Naive thymus-derived CD4-positive, alpha-beta T cell (primary cell): ENCODE measurements at regions not wholly inside any gene's neighbourhood (a gene's known extent, or its start where the extent isn't known, plus 50 kb on each side); places are given as distances from the start of the nearest gene placed in this dataset.

Source experiments
- ATAC-seq: fragments of 150-1000 bp; cut with Tn5 transposase; 2 replicates; pipeline ENCODE4 v1.10.0; 2021; ENCODE audit warnings: mild to moderate bottlenecking, moderate library complexity
- CTCF ChIA-PET: fragments of 350-600 bp; sonication (Branson Sonifier 250); formaldehyde crosslinking; loops from one replicate; lab custom pipeline; 2021; ENCODE audit warnings: antibody characterized with exemption; lab: Charles Lee
- POLR2A ChIA-PET: fragments of 350-600 bp; sonication (Branson Sonifier 250); formaldehyde crosslinking; loops from one replicate; lab custom pipeline; 2021; ENCODE audit warnings: antibody characterized with exemption, inconsistent platforms; lab: Charles Lee
- DNase-seq, 9 donors: peaks; one replicate each; pipeline versions ENCODE4 v3.0.0 to v3.0.0-alpha.2; 2020 to 2022; ENCODE audit warnings: mixed read lengths in 1 of 9
- H3K27ac ChIP-seq: one replicate; pipeline ENCODE4 v1.7.0; 2013; ENCODE audit warnings: mild to moderate bottlenecking, low read depth, low read length, moderate library complexity
- H3K27me3 ChIP-seq, 2 donors: one replicate each; pipeline ENCODE4 v1.7.0; 2013; ENCODE audit warnings: low read length in 2 of 2, mild to moderate bottlenecking in 2 of 2, moderate library complexity in 2 of 2; ENCODE audit not compliant: control insufficient read depth in 2 of 2, insufficient read depth in 2 of 2
- H3K36me3 ChIP-seq, 3 experiments: 1 replicate in 2 of 3; 2 replicates in 1 of 3; pipeline ENCODE4 v1.7.0; 2013; ENCODE audit warnings: low read length in 3 of 3, mild to moderate bottlenecking in 3 of 3, moderate library complexity in 1 of 3; ENCODE audit not compliant: insufficient read depth in 3 of 3, control insufficient read depth in 2 of 3
- H3K4me1 ChIP-seq, 2 donors: one replicate each; pipeline ENCODE4 v1.7.0; 2013; ENCODE audit warnings: low read length in 2 of 2, mild to moderate bottlenecking in 2 of 2, moderate library complexity in 1 of 2; ENCODE audit not compliant: control insufficient read depth in 2 of 2, insufficient read depth in 2 of 2
- H3K4me3 ChIP-seq: 2 replicates; pipeline ENCODE4 v1.7.0; 2013; ENCODE audit warnings: mild to moderate bottlenecking, low read length
- H3K9me3 ChIP-seq, 3 experiments: 1 replicate in 2 of 3; 2 replicates in 1 of 3; pipeline ENCODE4 v1.7.0; 2013; ENCODE audit warnings: low read length in 3 of 3; ENCODE audit not compliant: control insufficient read depth in 2 of 3
- H3K27ac Mint-ChIP-seq, 9 donors: one replicate each; pipeline ENCODE4 v1.8.0; 2020 to 2022; ENCODE audit warnings: mixed read lengths in 9 of 9, mild to moderate bottlenecking in 8 of 9, moderate library complexity in 5 of 9, inconsistent platforms in 2 of 9
- H3K27me3 Mint-ChIP-seq, 5 donors: one replicate each; pipeline ENCODE4 v1.8.0; 2021 to 2022; ENCODE audit warnings: mixed read lengths in 5 of 5, mild to moderate bottlenecking in 1 of 5
- H3K36me3 Mint-ChIP-seq, 5 donors: one replicate each; pipeline ENCODE4 v1.8.0; 2020 to 2022; ENCODE audit warnings: mixed read lengths in 5 of 5, mild to moderate bottlenecking in 3 of 5, inconsistent platforms in 1 of 5
- H3K4me1 Mint-ChIP-seq, 7 donors: one replicate each; pipeline ENCODE4 v1.8.0; 2020 to 2022; ENCODE audit warnings: mixed read lengths in 7 of 7, mild to moderate bottlenecking in 3 of 7, inconsistent platforms in 1 of 7
- H3K4me3 Mint-ChIP-seq, 10 donors: one replicate each; pipeline ENCODE4 v1.8.0; 2020 to 2022; ENCODE audit warnings: mild to moderate bottlenecking in 10 of 10, mixed read lengths in 10 of 10, moderate library complexity in 6 of 10, inconsistent platforms in 2 of 10
- H3K9me3 Mint-ChIP-seq, 11 donors: one replicate each; pipeline ENCODE4 v1.8.0; 2020 to 2022; ENCODE audit warnings: mixed read lengths in 11 of 11, mild to moderate bottlenecking in 4 of 11, inconsistent platforms in 1 of 11, moderate library complexity in 1 of 11
- intact Hi-C, 2 donors: fragments of 100-400 bp; cut with micrococcal nuclease; formaldehyde crosslinking; loops; one replicate each; pipeline ENCODE4 v1.15.1; 2023

- CTCF ChIA-PET: interaction anchor here (0.6 kb wide), 1 partner anchor 100 kb away, joined by 4 read pairs; no protein-coding TSS in a partner anchor
Measured at GRCh38 chr10:60508831-60509230, 119.2 kb upstream of the ANK3 start.

GRCh38 chr10:60508037-60508436 is 118.4 kb upstream of the ANK3 start:
- H3K27me3 Mint-ChIP-seq: no peaks in the 10 kb centered on the region
- ChIA-PET CTCF (interaction anchor here (0.7 kb wide), 1 partner anchor 331 kb away, joined by 3 read pairs; no protein-coding TSS in a partner anchor), POLR2A (no interaction called here)
- H3K4me1 Mint-ChIP-seq: peaks cover 0 to 30% (median 6%) of the 10 kb centered on the region in 7 donors
- Histone ChIP-seq H3K27ac (no peak overlapping the region), H3K27me3 (no peaks in the 10 kb centered on the region), H3K9me3 (no peaks in the 10 kb centered on the region), H3K36me3 (no peaks in the 10 kb centered on the region), H3K4me3 (no peak overlapping the region), H3K4me1 (no peaks in the 10 kb centered on the region)
- intact Hi-C loops: no loop called here
- no peak overlapping the region for H3K4me3 Mint-ChIP-seq
- H3K27ac Mint-ChIP-seq: no peak overlapping the region
- ATAC-seq (no peak), DNase-seq (no peak)
- peaks cover 0 to 20% (median 2%) of the 10 kb centered on the region in 5 donors for H3K36me3 Mint-ChIP-seq
- H3K9me3 Mint-ChIP-seq: peaks cover 0 to 2% (median 0%) of the 10 kb centered on the region in 11 donors

More at GRCh38 chr10:60508831-60509230, 119.2 kb upstream of the ANK3 start:
- DNase-seq: no peak
- Histone ChIP-seq H3K4me3 (no peak overlapping the region), H3K27me3 (no peaks in the 10 kb centered on the region), H3K36me3 (no peaks in the 10 kb centered on the region), H3K27ac (no peak overlapping the region), H3K9me3 (no peaks in the 10 kb centered on the region), H3K4me1 (no peaks in the 10 kb centered on the region)
- ATAC-seq: no peak
- Mint-ChIP-seq H3K4me1 (peaks cover 1 to 32% (median 11%) of the 10 kb centered on the region in 7 donors), H3K36me3 (peaks cover 0 to 14% (median 2%) of the 10 kb centered on the region in 5 donors), H3K4me3 (no peak overlapping the region), H3K9me3 (peaks cover 0 to 2% (median 0%) of the 10 kb centered on the region in 11 donors), H3K27ac (no peak overlapping the region), H3K27me3 (no peaks in the 10 kb centered on the region)
- POLR2A ChIA-PET: no interaction called here
- intact Hi-C loops: no loop called here

DNA sequence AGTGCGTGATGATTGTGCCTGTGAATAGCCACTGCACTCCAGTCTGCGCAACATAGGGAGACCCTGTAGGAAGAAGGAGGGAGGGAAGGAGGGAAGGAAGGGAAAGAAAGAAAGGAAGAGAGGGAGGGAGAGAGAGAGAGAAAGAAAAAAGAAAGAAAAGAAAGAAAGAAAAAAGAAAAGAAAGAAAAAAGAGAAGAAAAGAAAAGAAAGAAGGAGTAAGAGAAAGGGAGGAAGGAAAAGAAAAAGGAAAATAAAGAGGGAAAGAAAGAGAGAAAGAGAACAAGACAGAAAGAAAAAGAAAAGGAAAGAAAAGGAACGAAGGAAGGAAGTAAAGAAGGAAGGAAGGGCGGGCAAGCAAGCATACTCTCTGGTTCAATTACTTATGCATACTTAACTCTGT is 112.9 kb upstream of the ANK3 start:
- H3K4me1 Mint-ChIP-seq: peaks cover 4 to 38% (median 16%) of the 10 kb centered on the region in 7 donors
- intact Hi-C loops: no loop called here

DNA sequence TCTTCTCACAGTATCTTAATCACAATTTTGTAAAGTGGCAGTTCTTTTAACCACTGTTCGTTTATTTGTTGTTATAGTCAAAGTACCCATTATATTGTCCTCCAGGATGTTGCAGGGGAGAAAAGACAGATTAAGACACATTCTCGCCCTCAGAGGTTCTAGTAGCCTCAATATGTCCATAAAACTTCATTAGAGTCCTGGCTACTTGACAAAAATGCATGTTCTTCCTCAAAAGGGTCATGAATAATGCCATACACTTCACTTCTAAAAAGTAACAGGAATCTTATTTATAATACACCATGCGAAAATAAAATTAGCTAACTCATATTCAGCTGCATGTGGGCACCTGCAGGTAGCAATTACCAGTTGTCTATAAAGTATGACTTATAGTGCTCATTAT is 109.3 kb upstream of the ANK3 start:
- POLR2A ChIA-PET: no interaction called here
- H3K4me1 Mint-ChIP-seq: peaks cover 5 to 59% (median 16%) of the 10 kb centered on the region in 7 donors
- no peak overlapping the region for H3K4me3 Mint-ChIP-seq

More for the DNA sequence above, 112.9 kb upstream of the ANK3 start:
- no peaks in the 10 kb centered on the region for H3K4me1 ChIP-seq
- H3K36me3 Mint-ChIP-seq: peaks cover 0 to 21% (median 3%) of the 10 kb centered on the region in 5 donors
- no peak for DNase-seq
- no peaks in the 10 kb centered on the region for H3K36me3 ChIP-seq
- H3K9me3 ChIP-seq: no peaks in the 10 kb centered on the region
- ChIA-PET CTCF (no interaction called here), POLR2A (no interaction called here)
- no peak overlapping the region for H3K27ac ChIP-seq
- no peak overlapping the region for H3K27ac Mint-ChIP-seq
- H3K27me3 Mint-ChIP-seq: no peaks in the 10 kb centered on the region
- no peaks in the 10 kb centered on the region for H3K9me3 Mint-ChIP-seq
- H3K4me3 Mint-ChIP-seq: no peak overlapping the region
- no peaks in the 10 kb centered on the region for H3K27me3 ChIP-seq
- H3K4me3 ChIP-seq: no peak overlapping the region
- ATAC-seq: no peak

GRCh38 chr10:60497364-60497763 is 107.7 kb upstream of the ANK3 start:
- peaks cover 0 to 27% (median 5%) of the 10 kb centered on the region in 5 donors for H3K36me3 Mint-ChIP-seq
- no peak overlapping the region for H3K27ac ChIP-seq
- H3K36me3 ChIP-seq: peaks cover 0 to 3% (median 0%) of the 10 kb centered on the region in 3 experiments
- H3K4me1 Mint-ChIP-seq: peaks cover 9 to 63% (median 13%) of the 10 kb centered on the region in 7 donors
- H3K9me3 Mint-ChIP-seq: no peaks in the 10 kb centered on the region
- DNase-seq: no peak
- no peak overlapping the region for H3K27ac Mint-ChIP-seq
- no peaks in the 10 kb centered on the region for H3K4me1 ChIP-seq
- no peak overlapping the region for H3K4me3 ChIP-seq
- ChIA-PET POLR2A (interaction anchor here (0.6 kb wide), 1 partner anchor 1482 kb away, joined by 3 read pairs; no protein-coding TSS in a partner anchor), CTCF (no interaction called here)
- H3K27me3 Mint-ChIP-seq: no peaks in the 10 kb centered on the region
- no peaks in the 10 kb centered on the region for H3K9me3 ChIP-seq
- intact Hi-C loops: no loop called here
- no peaks in the 10 kb centered on the region for H3K27me3 ChIP-seq
- ATAC-seq: no peak
- H3K4me3 Mint-ChIP-seq: no peak overlapping the region

More for the DNA sequence above, 109.3 kb upstream of the ANK3 start:
- H3K36me3 Mint-ChIP-seq: peaks cover 0 to 30% (median 3%) of the 10 kb centered on the region in 5 donors
- DNase-seq (no peak), ATAC-seq (no peak)
- H3K27ac Mint-ChIP-seq: no peak overlapping the region
- no peak overlapping the region for H3K27ac ChIP-seq
- H3K27me3 ChIP-seq: no peaks in the 10 kb centered on the region
- H3K9me3 ChIP-seq: no peaks in the 10 kb centered on the region
- H3K9me3 Mint-ChIP-seq: no peaks in the 10 kb centered on the region
- no peaks in the 10 kb centered on the region for H3K4me1 ChIP-seq
- intact Hi-C loops: no loop called here
- H3K27me3 Mint-ChIP-seq: no peaks in the 10 kb centered on the region
- H3K4me3 ChIP-seq: no peak overlapping the region
- H3K36me3 ChIP-seq: no peaks in the 10 kb centered on the region
- CTCF ChIA-PET: no interaction called here

DNA sequence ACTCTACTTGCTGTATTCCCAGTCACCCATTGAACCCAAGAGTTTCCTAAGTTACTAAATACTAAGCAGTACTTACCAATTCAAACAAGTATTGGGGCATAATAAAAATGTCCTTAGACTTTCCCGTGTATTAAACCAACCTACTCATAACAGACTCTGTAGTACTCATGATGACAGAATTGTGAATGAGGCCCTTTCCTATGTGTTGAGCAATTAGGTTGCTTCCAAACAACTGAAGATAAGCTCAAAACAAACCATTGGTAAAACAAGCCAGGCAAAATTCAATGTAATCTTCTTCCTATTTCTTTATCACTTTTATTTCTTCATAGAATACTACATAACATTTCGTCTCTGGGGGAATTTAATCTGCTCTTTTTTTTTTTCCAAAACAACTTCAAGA is 106.5 kb upstream of the ANK3 start:
- POLR2A ChIA-PET: interaction anchor here (0.5 kb wide), 1 partner anchor 12 kb away, joined by 3 read pairs; no protein-coding TSS in a partner anchor

More for the DNA sequence above, 106.5 kb upstream of the ANK3 start:
- Mint-ChIP-seq H3K4me1 (peaks cover 5 to 67% (median 12%) of the 10 kb centered on the region in 7 donors), H3K27ac (no peak overlapping the region), H3K27me3 (no peaks in the 10 kb centered on the region), H3K36me3 (peaks cover 0 to 22% (median 5%) of the 10 kb centered on the region in 5 donors), H3K4me3 (no peak overlapping the region), H3K9me3 (no peaks in the 10 kb centered on the region)
- H3K36me3 ChIP-seq: peaks cover 0 to 3% (median 0%) of the 10 kb centered on the region in 3 experiments
- ATAC-seq (no peak), DNase-seq (no peak)
- CTCF ChIA-PET: no interaction called here
- no peaks in the 10 kb centered on the region for H3K9me3 ChIP-seq
- H3K4me1 ChIP-seq: no peaks in the 10 kb centered on the region
- H3K4me3 ChIP-seq: no peak overlapping the region
- H3K27me3 ChIP-seq: no peaks in the 10 kb centered on the region
- intact Hi-C loops: no loop called here
- H3K27ac ChIP-seq: no peak overlapping the region
